HG02678 (cell line): ENCODE measurements at regions not wholly inside any gene's neighbourhood (a gene's known extent, or its start where the extent isn't known, plus 50 kb on each side); places are given as distances from the start of the nearest gene placed in this dataset.
"Not testable (repeated sequence)": the region's sequence is repeated elsewhere in the genome, so short reads cannot be mapped to it uniquely, and the experiment has no call there.

Experiments used
- ATAC-seq: cut with Tn5 transposase; IDR thresholded peaks from one replicate; pipeline ENCODE4 v1.9.1; 2021; ENCODE audit warnings: mild to moderate bottlenecking, moderate library complexity; ENCODE audit not compliant: unreplicated experiment

DNA sequence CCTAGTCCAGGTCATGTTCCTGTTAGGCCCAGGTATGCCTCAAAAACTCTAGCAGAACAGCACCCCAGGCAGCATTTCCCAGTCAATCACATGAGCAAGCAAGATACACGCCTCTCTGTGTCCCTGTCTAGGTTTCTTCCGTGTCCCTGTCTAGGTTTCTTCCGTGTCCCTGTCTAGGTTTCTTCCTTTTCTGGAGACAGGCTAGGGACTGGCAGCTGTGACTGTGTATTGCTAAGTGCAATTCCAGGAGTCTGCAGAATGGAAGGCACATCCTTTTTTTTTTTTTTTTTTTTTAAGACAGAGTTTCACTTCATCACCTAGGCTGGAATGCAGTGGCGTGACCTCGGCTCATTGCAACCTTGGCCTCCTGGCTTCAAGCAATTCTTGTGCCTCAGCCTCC, 77.6 kb downstream of the SETD4 start:
- ATAC-seq = no peak

DNA sequence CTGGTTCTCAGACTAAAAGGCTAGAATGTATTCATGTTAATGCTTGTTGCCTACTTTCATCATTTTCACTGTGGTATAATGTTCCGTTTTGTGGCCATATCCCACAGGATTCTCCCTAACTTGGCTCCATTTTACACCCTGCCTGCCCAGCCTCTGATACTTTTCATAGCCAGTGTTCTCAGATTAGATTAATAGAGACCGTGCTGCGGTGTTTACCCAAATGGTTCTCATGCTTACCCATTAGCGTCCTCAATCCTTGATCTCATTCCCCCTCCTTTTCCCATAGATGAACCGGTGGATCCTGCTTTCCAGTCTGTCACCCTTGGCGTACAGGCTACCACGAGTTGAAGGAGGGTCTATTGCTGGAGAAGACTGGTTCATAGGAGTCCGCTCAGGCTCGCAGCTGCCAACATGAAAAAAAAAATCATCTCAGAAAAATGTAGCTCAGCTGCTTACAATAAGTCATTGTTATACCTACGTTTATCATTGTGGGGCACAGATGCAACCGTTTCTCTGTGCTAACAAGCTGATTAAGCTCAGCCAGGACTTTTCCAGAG, 78.7 kb downstream of the SETD4 start:
- ATAC-seq = no peak

DNA sequence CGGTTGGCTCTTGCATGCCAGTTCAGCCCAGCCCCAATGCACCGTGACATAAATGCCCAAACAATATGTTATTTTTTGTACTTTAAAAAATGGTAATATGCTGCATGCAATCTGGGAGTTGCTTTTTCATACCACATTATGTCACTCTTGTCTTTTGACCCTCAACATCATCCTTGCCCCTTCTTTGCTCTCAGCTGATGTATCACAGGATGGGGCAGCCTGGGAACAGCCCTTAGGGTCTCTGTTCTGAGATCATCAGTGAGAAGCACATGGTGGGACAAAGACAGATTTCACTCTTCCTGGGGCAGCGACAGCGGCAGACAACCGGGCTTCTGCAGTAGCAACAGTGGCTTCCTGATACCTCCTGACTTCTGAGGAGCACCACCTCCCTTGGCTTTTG, 79.5 kb downstream of the SETD4 start:
- no peak for ATAC-seq

DNA sequence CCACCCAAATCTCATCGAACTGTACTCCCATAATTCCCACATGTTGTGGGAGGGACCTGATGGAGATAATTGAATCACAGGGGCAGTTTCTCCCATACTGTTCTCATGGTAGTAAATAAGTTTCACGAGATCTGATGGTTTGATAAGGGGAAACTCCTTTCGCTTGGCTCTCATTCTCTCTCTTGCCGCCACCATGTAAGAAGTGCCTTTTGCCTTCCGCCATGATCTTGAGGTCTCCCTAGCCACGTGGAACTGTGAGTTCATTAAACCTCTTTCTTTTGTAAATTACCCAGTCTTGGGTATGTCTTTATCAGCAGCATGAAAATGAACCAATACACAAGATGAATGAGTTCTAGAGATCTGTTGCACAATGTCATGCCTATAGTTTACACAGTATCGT, 82.5 kb downstream of the SETD4 start:
- not testable (repeated sequence) for ATAC-seq

DNA sequence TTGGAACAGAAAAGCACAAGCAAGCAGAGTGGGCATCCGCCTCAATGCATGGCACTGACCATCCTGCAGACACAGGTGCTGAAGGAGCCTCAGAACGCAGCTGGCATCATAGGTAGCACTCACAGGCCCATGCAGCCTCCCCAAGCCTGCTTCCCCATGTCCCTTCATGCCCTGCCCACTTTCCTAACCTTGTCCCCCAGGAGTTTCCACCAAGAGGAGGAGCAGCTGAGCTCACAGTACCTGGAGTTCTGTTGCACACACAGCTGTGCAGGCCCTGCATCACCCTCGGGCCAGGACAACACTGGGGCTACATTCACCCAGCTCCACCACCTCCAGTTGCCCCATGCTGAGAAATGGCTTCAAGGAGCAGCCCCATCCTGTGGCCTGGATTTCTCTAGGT, 83.4 kb downstream of the SETD4 start:
- ATAC-seq = no peak

DNA sequence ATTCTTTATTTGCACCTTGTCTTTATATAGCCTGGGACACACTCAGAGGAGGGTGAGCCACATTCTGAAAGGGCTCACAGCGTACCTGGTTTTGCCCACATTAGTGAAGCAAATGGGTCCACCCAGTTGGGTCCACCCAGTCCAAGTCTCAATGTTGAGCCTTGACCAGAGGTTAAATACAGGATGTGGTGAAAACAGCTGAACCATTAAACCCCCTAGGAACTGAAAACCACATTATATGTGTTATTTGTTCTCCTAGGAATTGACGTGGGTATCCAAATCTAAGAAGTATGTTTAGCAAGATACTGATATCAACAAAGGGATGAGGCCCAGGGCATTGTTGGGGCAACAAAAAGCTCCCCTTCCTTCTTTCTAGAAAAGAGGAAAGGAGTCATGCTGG, 83.8 kb downstream of the SETD4 start:
- ATAC-seq = no peak

DNA sequence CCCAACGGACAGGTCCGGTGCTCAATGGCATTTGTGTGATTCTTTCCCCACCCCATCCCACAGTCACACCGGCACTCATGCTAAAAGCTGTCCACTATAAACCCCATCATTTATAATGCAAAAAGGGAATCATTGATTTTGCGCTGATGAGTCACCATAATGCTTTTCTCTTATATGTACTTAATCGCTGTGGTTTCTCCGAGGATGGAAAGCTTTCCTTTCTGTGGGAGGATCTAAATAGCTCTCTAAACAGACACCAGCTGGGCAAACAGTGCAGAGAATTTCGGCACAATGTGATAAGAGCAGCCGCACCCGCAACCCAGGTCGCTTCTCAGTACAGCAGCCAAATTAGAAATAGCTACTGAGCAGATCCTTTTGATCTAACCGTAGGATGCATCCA, 85.6 kb downstream of the SETD4 start:
- ATAC-seq = no peak

DNA sequence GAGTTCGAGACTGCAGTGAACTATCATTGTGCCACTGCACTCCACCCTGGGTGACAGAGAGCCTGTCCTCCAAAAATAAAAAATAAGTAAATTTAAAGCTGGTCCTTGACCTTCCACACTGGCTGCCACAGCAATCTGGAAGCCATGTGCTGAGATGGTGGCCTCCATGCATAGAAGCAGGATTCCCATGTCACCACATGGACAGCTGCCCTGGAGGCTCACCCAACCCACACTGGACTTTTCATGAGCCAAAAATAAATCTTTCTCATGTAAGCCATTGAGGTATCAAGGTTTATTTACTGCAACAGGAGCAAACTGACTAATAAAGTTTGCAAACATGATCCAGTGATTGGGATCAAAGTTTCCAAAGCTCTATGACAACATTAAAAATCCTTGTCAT, 88.5 kb downstream of the SETD4 start:
- no peak for ATAC-seq

DNA sequence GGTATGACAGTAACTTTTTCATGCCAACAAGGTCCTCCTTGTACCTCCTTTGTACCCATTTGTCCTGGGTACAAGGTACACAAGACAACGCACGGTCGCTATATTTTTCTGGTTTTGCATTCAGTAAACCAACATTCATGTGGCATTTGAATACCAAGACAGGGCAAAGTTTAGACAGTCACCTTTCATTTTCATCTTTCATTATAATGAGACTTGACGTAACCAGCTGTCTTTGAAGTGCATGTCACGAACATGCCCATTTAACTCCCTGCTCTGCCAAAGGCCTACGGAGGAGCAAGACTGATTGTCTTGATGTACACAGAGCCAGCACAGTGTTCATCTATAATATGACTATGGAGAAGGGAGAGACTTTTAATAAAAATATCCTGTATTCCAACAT, 91.0 kb downstream of the SETD4 start:
- no peak for ATAC-seq

DNA sequence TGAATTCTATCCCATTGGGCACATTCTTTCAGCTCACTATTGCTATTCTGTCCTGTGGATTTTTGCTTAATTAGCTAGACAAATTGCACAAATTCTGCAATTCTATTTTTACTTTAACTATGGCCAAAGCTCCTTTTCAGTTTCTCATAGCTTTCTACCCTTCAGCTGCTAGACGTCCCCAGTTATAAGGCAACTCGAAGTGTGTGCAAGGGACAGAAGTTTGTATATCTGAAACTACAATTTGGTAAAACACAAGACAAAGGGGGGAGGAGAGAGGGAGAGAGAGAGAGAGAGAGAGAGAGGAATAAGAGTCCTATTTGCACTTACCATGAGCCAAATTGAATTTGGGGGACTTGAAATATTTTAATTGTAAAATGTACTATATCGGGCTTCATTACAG, 91.8 kb downstream of the SETD4 start:
- ATAC-seq = no peak

DNA sequence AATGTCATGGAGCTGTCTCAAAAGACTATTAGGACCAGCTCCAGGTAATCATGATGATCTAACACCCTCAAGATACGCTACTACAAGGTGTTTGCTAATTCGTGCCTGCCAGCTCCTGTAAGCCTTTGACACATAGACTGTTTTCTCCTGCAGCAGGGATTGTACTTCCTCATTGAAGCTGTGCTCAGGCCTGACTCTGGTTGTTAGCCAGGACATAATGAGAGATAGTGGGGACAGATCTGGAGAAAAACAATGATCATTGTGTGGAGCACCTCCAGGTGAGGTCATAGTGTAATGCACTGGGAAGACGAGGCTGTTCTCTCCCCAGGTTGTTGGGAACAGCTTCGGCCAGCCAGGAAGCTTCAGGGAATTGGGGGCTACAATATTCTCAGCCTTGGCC, 94.6 kb downstream of the SETD4 start:
- no peak for ATAC-seq

DNA sequence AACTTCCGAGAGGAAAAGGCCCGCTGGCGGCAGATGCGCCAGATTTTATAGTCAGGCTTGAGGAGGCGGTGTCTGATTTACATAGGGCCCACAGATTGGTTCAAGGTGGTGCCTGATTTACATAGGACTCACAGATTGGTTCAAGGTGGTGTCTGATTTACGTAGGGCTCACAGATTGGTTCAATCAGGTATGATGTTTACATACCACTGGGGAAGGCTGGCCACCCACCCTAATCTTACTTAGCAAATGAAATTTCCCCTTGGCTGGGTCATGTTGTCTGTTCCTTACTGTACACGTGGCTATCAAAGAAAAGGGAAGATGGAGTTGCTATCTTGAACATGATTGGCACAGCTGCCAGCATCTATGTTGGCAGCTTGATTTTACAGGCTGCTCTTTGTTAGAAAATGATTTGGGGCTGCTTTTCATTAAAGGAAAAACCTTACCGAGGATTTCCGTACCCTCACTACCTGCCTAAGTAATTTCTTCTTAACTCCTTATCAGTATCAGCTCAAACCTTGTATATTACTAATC, 96.3 kb downstream of the SETD4 start:
- ATAC-seq = no peak

DNA sequence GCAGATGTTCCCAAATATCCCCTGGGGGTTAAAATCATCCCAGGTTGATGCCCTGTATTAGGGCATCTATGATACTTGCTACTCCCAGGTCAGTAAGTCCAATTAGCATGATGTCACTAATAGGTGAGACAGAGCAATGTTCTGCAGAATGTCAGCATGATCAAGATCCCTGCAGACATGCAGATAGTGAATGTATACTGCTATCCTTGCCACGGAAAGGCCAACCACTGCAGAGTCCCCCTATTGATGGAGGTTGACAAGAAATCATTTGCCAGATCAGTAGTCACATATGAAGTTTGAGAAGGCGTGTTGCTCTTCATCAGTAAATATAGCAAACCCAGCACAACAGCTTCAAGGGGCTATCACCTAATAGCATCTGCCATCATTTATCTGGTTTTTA, 97.4 kb downstream of the SETD4 start:
- ATAC-seq = no peak

DNA sequence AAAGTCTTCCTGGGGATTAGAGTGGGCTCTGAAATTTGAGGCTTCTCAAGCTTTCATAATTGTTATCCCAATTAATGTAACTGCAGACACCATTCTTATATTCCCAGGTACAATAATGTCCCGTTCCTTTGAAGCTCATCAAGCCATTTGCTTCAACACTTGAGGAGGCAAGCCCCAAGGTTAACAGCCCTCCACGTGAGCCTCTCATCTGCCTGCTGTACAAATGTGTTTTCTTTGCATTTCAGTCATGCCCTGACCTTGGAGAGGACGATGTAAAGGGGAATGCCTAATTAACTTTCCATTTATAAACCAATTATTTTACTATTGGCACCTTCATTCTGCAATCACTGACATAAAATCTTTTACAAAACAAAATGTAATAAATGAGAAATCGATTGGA, 106.3 kb downstream of the SETD4 start:
- ATAC-seq = no peak

DNA sequence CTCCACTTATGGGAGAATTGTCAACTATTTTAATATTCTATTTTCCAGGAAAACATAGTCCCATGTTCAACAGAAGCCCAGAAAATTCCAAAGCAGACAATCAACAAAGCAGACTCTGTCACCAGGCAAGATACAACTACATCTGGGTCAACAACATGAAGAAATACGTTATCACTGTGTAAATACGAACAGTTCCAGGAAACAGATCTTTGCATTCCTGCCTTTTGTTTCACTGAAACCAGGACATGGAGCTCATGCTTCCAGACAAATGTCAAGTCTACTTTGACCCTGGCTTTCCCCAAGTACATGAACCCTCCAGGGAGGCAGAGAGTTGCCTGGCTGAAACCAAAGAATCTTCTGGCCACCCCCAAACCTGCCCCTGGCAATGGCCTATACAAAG, 106.7 kb downstream of the SETD4 start:
- ATAC-seq = no peak

DNA sequence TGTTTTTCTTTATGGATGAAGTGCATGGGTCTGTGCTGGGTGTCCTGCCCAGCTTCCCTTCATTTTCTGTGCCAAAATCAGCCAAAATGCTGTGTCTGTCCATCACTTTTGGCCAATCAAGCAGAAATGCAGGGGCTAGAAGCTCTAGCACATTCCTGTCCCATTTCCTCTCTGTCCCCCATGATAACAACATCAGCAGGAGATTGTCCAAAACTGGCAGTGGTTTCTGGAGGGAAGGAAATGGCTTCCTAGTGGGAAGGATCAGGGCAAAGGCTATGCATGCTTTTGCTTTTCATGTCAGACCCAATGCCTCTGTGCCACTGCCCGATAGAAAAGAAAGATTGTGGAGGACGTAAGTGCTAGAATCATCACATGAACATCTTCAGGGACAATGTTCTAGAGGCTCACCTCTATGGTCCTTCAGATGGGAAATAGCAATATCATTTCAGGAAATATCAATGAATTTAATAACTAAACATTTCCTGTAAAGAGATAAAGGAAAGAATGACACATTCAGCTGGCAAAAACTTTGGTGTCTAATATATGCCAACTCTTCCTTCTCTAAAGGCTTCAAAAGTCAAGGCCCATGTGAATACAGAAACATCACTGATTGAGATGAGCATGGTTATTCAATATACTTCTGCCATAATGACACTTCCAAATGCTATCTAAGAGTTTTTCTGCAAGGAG, 107.5 kb downstream of the SETD4 start:
- no peak for ATAC-seq

DNA sequence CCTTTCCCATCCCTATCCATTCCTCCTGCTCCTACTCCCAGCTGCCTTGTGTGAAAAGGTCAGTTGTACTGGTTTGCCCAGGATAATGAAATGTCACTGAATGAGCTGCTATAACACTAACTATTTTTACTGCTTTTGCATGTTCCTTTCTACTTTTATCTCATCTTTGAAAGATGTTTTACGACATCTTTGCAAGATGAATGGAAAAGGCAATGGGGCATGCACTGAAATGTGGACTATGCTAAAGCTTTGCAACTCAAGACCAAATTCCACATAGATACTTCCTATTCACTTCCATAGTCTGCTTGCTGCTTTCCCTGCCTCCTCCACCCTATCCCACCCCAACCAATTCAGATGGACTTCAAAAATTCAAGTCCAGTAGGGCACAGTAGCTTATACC, 111.3 kb downstream of the SETD4 start:
- ATAC-seq = no peak

DNA sequence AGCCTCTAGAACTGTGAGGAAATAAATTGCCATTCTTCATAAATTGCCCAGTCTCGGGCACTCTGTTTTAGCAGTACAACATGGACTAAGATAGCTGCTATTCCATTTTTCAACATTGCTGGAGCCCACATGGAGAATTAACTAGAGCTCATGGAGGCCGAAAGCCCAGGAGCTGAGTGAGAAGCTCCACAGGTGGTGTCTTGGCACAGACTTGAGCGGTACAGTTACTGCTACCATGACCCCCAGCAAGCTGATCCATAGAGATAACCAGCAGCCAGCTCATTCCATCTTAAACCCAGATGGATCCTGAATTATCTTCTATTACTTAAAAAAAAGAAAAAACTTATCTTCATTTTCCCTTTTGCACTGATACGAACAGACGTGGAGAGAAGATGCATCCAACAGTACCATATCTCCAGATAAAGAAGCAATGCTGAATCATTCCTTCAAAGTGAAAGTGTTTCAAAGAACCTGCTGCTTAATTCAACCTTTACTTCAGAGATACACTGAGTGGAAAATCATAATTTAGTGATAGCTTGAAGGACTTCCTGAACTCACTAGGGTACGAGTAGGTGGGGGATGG, 115.1 kb downstream of the SETD4 start:
- ATAC-seq = no peak

DNA sequence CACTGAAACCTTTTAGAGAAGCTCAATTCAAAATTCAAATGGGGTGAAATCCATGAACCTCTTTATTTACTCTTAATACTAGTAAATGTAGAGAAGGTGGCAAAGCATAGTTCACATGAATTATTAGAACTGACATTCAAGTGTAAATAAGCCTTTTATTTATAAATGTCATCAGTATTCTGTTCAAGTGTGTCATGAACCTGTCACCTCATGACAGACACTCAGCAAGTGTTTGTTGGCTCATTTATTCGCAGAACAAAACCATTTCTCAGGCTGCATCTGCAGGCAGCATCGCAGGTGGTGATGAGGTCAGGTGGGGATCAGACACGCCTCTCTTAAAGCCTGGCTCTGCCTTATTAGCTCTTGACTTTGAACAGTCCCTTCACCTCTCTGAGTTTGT, 116.6 kb downstream of the SETD4 start:
- no peak for ATAC-seq

DNA sequence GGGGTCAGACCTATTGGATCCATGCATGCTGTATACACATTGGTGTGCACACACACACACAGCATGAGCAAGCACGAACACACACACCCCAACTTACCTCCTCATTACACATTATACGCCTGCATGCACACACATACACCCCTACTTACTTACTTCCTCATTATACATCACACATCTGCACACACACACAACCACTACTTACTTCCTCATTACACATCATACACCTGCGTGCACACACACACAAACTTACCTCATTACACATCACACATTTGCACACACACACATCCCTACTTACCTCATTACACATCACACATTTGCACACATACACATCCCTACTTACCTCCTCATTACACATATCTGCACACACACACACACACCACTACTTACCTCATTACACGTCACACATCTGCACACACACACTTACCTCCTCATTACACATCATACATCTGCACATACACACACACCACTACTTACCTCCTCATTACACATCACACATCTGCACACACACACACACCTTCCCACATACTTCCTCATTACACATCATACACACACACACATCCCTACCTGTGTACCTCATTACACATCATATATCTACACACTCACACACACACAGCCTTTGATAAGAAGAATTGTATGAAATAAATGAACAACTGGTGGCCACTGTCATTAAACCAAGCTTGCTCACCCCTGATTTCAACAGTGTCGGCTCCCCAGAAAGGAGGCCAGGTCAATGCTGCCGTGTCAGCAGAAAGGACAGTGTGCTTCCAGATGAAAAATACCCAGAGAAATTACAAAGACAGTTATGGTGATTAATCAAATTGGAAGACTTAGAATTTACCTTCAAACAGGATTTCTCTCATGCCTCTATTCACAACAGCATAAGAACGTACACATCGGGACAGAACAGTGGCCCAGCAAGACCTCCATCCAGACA, 117.8 kb downstream of the SETD4 start:
- no peak for ATAC-seq
